Mesenchymal stem cell (in vitro differentiated cells and primary cell): ENCODE measurements at regions not wholly inside any gene's neighbourhood (a gene's known extent, or its start where the extent isn't known, plus 50 kb on each side); places are given as distances from the start of the nearest gene placed in this dataset.

ENCODE experiments used
- DNase-seq: peaks from one replicate; pipeline ENCODE4 v3.0.0-alpha.2; 2013
- H2AFZ ChIP-seq: one replicate; pipeline ENCODE4 v1.6.1; 2013; ENCODE audit warnings: low read depth, mild to moderate bottlenecking, control low read depth, inconsistent platforms, low read length, moderate library complexity
- H2AK5ac ChIP-seq: 2 replicates; pipeline ENCODE4 v1.6.1; 2013; ENCODE audit warnings: low read length, moderate library complexity, mild to moderate bottlenecking, inconsistent platforms; ENCODE audit not compliant: severe bottlenecking
- H2BK120ac ChIP-seq: one replicate; pipeline ENCODE4 v1.6.1; 2013; ENCODE audit warnings: low read depth, mild to moderate bottlenecking, inconsistent platforms, low read length, moderate library complexity
- H2BK12ac ChIP-seq, 2 experiments: one replicate each; pipeline ENCODE4 v1.6.1; 2013; ENCODE audit warnings: inconsistent platforms in 2 of 2, low read length in 2 of 2, mild to moderate bottlenecking in 2 of 2, moderate library complexity in 2 of 2, control low read depth in 1 of 2
- H2BK15ac ChIP-seq: one replicate; pipeline ENCODE4 v1.6.1; 2013; ENCODE audit warnings: mild to moderate bottlenecking, low read depth, inconsistent platforms; ENCODE audit not compliant: poor library complexity, severe bottlenecking
- H2BK5ac ChIP-seq: 2 replicates; pipeline ENCODE4 v1.6.1; 2013; ENCODE audit warnings: low read depth, mild to moderate bottlenecking, low read length, control low read depth, inconsistent platforms; ENCODE audit not compliant: poor library complexity, severe bottlenecking
- H3K14ac ChIP-seq, 2 experiments: one replicate each; pipeline ENCODE4 v1.6.1; 2013; ENCODE audit warnings: inconsistent platforms in 2 of 2, low read length in 2 of 2, control low read depth in 1 of 2, mild to moderate bottlenecking in 1 of 2, moderate library complexity in 1 of 2
- H3K18ac ChIP-seq, 2 experiments: one replicate each; pipeline ENCODE4 v1.6.1; 2013; ENCODE audit warnings: inconsistent platforms in 2 of 2, low read length in 2 of 2, control low read depth in 1 of 2, low read depth in 1 of 2, mild to moderate bottlenecking in 1 of 2
- H3K23ac ChIP-seq, 2 experiments: one replicate each; pipeline ENCODE4 v1.6.1; 2013; ENCODE audit warnings: inconsistent platforms in 2 of 2, low read length in 2 of 2, mild to moderate bottlenecking in 2 of 2, moderate library complexity in 2 of 2, control low read depth in 1 of 2
- H3K27ac ChIP-seq: 2 replicates; pipeline ENCODE4 v1.5.1; 2013; ENCODE audit warnings: mild to moderate bottlenecking, moderate library complexity, low read length, control low read depth, inconsistent platforms; ENCODE audit not compliant: poor library complexity, severe bottlenecking
- H3K27me3 ChIP-seq, 2 experiments: 2 replicates each; pipeline versions ENCODE4 v1.6.1 to v1.7.0; 2013; ENCODE audit warnings: low read length in 2 of 2, mild to moderate bottlenecking in 2 of 2, moderate library complexity in 2 of 2, control low read depth in 1 of 2, inconsistent platforms in 1 of 2; ENCODE audit not compliant: control insufficient read depth in 1 of 2, insufficient read depth in 1 of 2
- H3K36me3 ChIP-seq, 2 experiments: 2 replicates each; pipeline versions ENCODE4 v1.6.1 to v1.7.0; 2013; ENCODE audit warnings: low read length in 2 of 2, control low read depth in 1 of 2, inconsistent platforms in 1 of 2, low read depth in 1 of 2, mild to moderate bottlenecking in 1 of 2; ENCODE audit not compliant: insufficient read depth in 2 of 2, control insufficient read depth in 1 of 2
- H3K4ac ChIP-seq, 2 experiments: one replicate each; pipeline ENCODE4 v1.6.1; 2013; ENCODE audit warnings: inconsistent platforms in 2 of 2, low read length in 2 of 2, mild to moderate bottlenecking in 2 of 2, moderate library complexity in 2 of 2, control low read depth in 1 of 2, low read depth in 1 of 2
- H3K4me1 ChIP-seq: 2 replicates; pipeline ENCODE4 v1.6.1; 2013; ENCODE audit warnings: low read depth, low read length, control low read depth; ENCODE audit not compliant: control insufficient read depth, insufficient read depth
- H3K4me2 ChIP-seq: 2 replicates; pipeline ENCODE4 v1.6.1; 2013; ENCODE audit warnings: low read length, mild to moderate bottlenecking, inconsistent platforms; ENCODE audit not compliant: poor library complexity, severe bottlenecking
- H3K4me3 ChIP-seq, 2 experiments: 2 replicates each; pipeline versions ENCODE4 v1.5.1 to v1.7.0; 2013; ENCODE audit warnings: low read length in 2 of 2, mild to moderate bottlenecking in 2 of 2, control low read depth in 1 of 2, low read depth in 1 of 2; ENCODE audit not compliant: insufficient read depth in 1 of 2
- H3K79me1 ChIP-seq: replicated peaks from 2 replicates; pipeline ENCODE4 v1.6.1; 2013; ENCODE audit warnings: mild to moderate bottlenecking, control low read depth, low read length, inconsistent platforms; ENCODE audit not compliant: poor library complexity, severe bottlenecking
- H3K9ac ChIP-seq: 2 replicates; pipeline ENCODE4 v1.7.0; 2013; ENCODE audit warnings: mild to moderate bottlenecking, low read length, moderate library complexity
- H3K9me3 ChIP-seq: 2 replicates; pipeline ENCODE4 v1.7.0; 2013; ENCODE audit warnings: mild to moderate bottlenecking, low read length; ENCODE audit not compliant: control insufficient read depth
- H4K8ac ChIP-seq: one replicate; pipeline ENCODE4 v1.6.1; 2013; ENCODE audit warnings: inconsistent platforms, mild to moderate bottlenecking, low read length, moderate library complexity
- H4K91ac ChIP-seq: one replicate; pipeline ENCODE4 v1.6.1; 2013; ENCODE audit warnings: mild to moderate bottlenecking, low read length, inconsistent platforms
- WGBS: methylation state at CpG from one replicate; pipeline ENCODE4 v1.1.7; 2013; ENCODE audit warnings: mixed read lengths; 5-methylcytosine and 5-hydroxymethylcytosine counted together

GRCh38 chr3:111324645-111325044 lies 217.4 kb upstream of the CD96 start:
- no peaks in the 10 kb centered on the region for H3K9me3 ChIP-seq
- no peak overlapping the region for H4K8ac ChIP-seq
- H2AFZ ChIP-seq: no peak overlapping the region
- H2BK15ac ChIP-seq: no peak overlapping the region
- no peak overlapping the region for H3K4ac ChIP-seq
- no peak overlapping the region for H3K27ac ChIP-seq
- H2BK120ac ChIP-seq: no peak overlapping the region
- H3K4me1 ChIP-seq: no peaks in the 10 kb centered on the region
- H2BK12ac ChIP-seq: no peak overlapping the region
- DNase-seq: no peak
- H3K4me3 ChIP-seq: no peak overlapping the region
- H3K27me3 ChIP-seq: no peaks in the 10 kb centered on the region
- H2AK5ac ChIP-seq: no peak overlapping the region
- H2BK5ac ChIP-seq: no peak overlapping the region
- no peak overlapping the region for H3K23ac ChIP-seq
- no peaks in the 10 kb centered on the region for H3K79me1 ChIP-seq
- H4K91ac ChIP-seq: no peak overlapping the region
- no peak overlapping the region for H3K9ac ChIP-seq
- H3K18ac ChIP-seq: no peak overlapping the region
- no peak overlapping the region for H3K14ac ChIP-seq
- H3K36me3 ChIP-seq: no peaks in the 10 kb centered on the region
- H3K4me2 ChIP-seq: no peak overlapping the region
- WGBS: 95% methylated on average over 1 of the region's 1 CpG

- H3K27ac ChIP-seq: no peak overlapping the region
Observed at GRCh38 chr3:111325160-111325718, 216.8 kb upstream of the CD96 start.

DNA sequence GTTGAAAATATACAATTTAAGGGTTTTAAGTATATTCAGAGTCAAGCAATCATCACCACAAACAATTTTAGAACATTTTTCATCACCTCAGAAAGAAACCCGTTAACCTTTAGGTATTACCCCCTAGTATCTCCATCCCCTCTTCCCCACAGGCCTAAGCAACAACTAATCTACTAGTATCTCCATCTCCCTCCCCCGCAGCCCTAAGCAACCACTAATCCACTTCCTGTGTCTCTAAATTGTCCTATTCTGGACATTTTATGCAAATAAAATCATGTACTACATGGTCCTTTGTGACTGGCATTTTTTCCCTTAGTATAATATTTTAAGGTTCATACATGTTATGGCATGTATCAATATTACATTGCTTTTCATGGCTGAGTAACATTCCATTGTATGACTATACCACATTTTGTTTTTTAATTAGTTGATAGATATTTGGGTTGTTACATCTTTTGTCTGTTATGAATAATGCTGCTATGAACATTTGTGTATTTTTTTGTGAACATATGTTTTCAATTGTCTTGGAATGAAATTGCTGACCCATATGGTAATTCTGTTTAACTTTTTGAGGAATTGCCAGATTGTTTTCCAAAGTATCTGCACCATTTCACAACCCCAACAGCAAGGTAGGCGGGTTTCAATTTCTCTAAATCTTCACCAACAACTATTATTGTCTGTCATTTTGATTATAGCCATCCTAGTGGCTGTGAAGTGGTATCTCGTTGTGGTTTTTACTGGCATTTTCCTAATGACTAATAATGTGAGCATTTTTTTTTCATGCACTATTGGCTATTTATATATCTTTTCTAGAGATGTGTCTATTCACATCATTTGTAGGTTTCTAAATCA lies 215.6 kb upstream of the CD96 start:
- Histone ChIP-seq H2BK120ac (no peak overlapping the region), H3K4ac (no peak overlapping the region), H3K4me1 (no peaks in the 10 kb centered on the region), H3K36me3 (no peaks in the 10 kb centered on the region), H3K14ac (no peak overlapping the region), H3K27me3 (no peaks in the 10 kb centered on the region), H3K9me3 (no peaks in the 10 kb centered on the region), H3K23ac (no peak overlapping the region), H2BK12ac (no peak overlapping the region), H4K91ac (no peak overlapping the region), H3K9ac (peak overlapping the region; percentile 11), H3K4me3 (no peak overlapping the region), H2AK5ac (no peak overlapping the region), H3K4me2 (no peak overlapping the region), H4K8ac (no peak overlapping the region), H2BK5ac (no peak overlapping the region), H3K18ac (no peak overlapping the region), H2AFZ (no peak overlapping the region), H3K79me1 (no peaks in the 10 kb centered on the region), H2BK15ac (no peak overlapping the region), H3K27ac (no peak overlapping the region)
- WGBS: 99% methylated on average over 2 of the region's 4 CpGs
- peak; percentile 20 for DNase-seq

More at GRCh38 chr3:111325160-111325718, 216.8 kb upstream of the CD96 start:
- H2BK15ac ChIP-seq: no peak overlapping the region
- no peaks in the 10 kb centered on the region for H3K27me3 ChIP-seq
- H3K4ac ChIP-seq: no peak overlapping the region
- H3K9me3 ChIP-seq: no peaks in the 10 kb centered on the region
- H3K79me1 ChIP-seq: no peaks in the 10 kb centered on the region
- H3K4me3 ChIP-seq: no peak overlapping the region
- no peak overlapping the region for H3K4me2 ChIP-seq
- DNase-seq: no peak
- no peak overlapping the region for H2BK5ac ChIP-seq
- no peak overlapping the region for H4K8ac ChIP-seq
- no peak overlapping the region for H3K14ac ChIP-seq
- no peak overlapping the region for H3K23ac ChIP-seq
- H3K36me3 ChIP-seq: no peaks in the 10 kb centered on the region
- H3K4me1 ChIP-seq: no peaks in the 10 kb centered on the region
- H2AFZ ChIP-seq: no peak overlapping the region
- H4K91ac ChIP-seq: no peak overlapping the region
- no peak overlapping the region for H2AK5ac ChIP-seq
- 90% methylated on average over 3 of the region's 4 CpGs for WGBS
- no peak overlapping the region for H2BK12ac ChIP-seq
- no peak overlapping the region for H3K18ac ChIP-seq
- H3K9ac ChIP-seq: no peak overlapping the region
- H2BK120ac ChIP-seq: no peak overlapping the region

GRCh38 chr3:111331306-111331705 lies 210.7 kb upstream of the CD96 start:
- Histone ChIP-seq H2AFZ (no peak overlapping the region), H3K4ac (no peak overlapping the region), H3K14ac (no peak overlapping the region), H3K9me3 (no peaks in the 10 kb centered on the region), H2BK120ac (no peak overlapping the region), H3K4me1 (no peaks in the 10 kb centered on the region), H4K8ac (no peak overlapping the region), H3K4me2 (no peak overlapping the region), H3K23ac (no peak overlapping the region), H3K9ac (no peak overlapping the region), H3K79me1 (no peaks in the 10 kb centered on the region), H2BK15ac (no peak overlapping the region), H2AK5ac (no peak overlapping the region), H2BK5ac (no peak overlapping the region), H3K27ac (no peak overlapping the region), H4K91ac (no peak overlapping the region), H3K4me3 (no peak overlapping the region), H3K18ac (no peak overlapping the region), H3K36me3 (no peaks in the 10 kb centered on the region), H2BK12ac (no peak overlapping the region), H3K27me3 (no peaks in the 10 kb centered on the region)
- no peak for DNase-seq
- WGBS: 100% methylated on average over 1 of the region's 1 CpG
